GM10248 (cell line): ENCODE measurements at regions not wholly inside any gene's neighbourhood (a gene's known extent, or its start where the extent isn't known, plus 50 kb on each side); places are given as distances from the start of the nearest gene placed in this dataset.

Experiments used
- CTCF ChIA-PET: fragments of 300-600 bp; sonication (Branson Sonifier 250); formaldehyde crosslinking; extraction: SDS; loops from one replicate; lab custom pipeline; 2021; ENCODE audit warnings: antibody characterized with exemption; lab: Yijun Ruan, JAX
- POLR2A ChIA-PET: fragments of 350-650 bp; sonication (Branson Sonifier 250); formaldehyde crosslinking; extraction: SDS; loops from one replicate; lab custom pipeline; 2020; ENCODE audit warnings: antibody characterized with exemption; lab: Yijun Ruan, JAX
- DNase-seq: peaks from one replicate; pipeline ENCODE4 v3.0.0; 2012; ENCODE audit errors: extremely low spot score
- CTCF ChIP-seq: IDR thresholded peaks from 2 replicates; pipeline ENCODE4 v1.5.1; 2012; ENCODE audit warnings: mild to moderate bottlenecking, low read depth; ENCODE audit errors: extremely low read depth, missing control alignments, control extremely low read depth

DNA sequence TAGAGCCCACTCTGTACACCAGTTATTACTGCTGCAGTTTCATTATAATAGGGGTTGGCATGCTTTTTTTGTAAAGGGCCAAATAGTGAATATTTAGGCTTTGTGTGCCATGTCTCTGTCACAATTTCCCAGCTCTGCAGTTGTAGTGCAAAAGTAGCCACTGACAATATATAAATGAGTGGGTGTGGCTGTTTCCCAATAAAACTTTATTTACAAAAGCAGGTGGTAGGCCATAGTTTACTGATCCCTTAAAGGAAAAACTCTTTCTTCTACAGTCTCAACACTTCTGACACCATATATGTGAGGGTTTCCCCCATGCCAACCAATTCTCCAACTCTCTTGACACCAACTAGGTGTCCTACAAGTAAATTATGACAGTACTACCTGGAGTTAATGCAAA is 110.2 kb upstream of the NAP1L1 start:
- ChIA-PET CTCF (no interaction called here), POLR2A (no interaction called here)
- no peak for DNase-seq
- TF ChIP-seq CTCF: no peak

GRCh38 chr12:76193961-76194360 is 109.5 kb upstream of the NAP1L1 start:
- ChIA-PET CTCF (no interaction called here), POLR2A (no interaction called here)
- no peak for DNase-seq
- TF ChIP-seq CTCF: no peak

- no peak for DNase-seq
- no peak for TF ChIP-seq CTCF
- POLR2A ChIA-PET: no interaction called here
- CTCF ChIA-PET: interaction anchor here (1.0 to 1.4 kb wide), 3 partner anchors 9 to 25 kb away, joined by 3 to 5 read pairs (median 3); no protein-coding TSS in a partner anchor
Observed at GRCh38 chr12:76192416-76192815, 107.9 kb upstream of the NAP1L1 start.

DNA sequence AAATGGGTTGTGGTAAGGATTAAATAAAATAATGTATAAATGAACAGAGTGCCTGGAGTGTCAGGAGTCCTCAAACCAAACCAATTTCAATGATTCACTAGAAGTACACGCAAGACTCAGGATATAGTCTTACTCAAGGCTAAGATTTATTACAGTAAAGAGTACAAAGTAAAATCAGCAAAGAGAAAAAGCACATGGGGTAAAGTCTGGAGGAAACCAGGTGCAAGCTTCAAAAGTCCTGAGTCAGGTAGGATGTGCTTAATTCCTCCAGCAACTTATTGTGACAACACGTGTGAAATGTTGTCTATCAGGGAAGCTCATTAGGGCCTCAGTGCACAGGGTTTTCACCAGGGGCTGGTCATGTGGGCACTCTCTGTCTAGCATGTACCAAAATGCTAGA is 105.8 kb upstream of the NAP1L1 start:
- ChIA-PET POLR2A (no interaction called here), CTCF (interaction anchor here (1.1 to 1.3 kb wide), 2 partner anchors 11 to 31 kb away, joined by 3 to 5 read pairs; no protein-coding TSS in a partner anchor)
- no peak for DNase-seq
- no peak for TF ChIP-seq CTCF

DNA sequence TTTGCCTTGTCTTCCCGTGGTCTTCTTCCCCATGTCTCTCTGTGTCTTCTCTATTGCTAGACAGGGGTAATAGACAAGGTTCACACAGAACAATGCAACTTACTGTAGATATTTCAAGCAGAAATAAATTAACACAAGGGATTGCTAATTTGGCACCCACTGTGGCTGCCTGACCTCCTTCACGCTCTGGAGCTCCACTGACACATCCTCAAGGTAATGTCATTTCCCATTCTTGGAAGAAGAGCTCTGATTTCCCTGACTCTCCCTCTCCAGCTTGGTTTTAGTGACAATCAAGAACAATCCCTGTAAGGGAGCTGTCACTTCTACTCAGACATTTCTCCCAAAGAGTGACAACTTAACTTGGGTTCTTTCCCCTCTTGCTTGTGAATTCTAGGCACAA is 105.4 kb upstream of the NAP1L1 start:
- ChIA-PET POLR2A (no interaction called here), CTCF (interaction anchor here (1.1 to 1.3 kb wide), 2 partner anchors 10 to 30 kb away, joined by 3 to 5 read pairs; no protein-coding TSS in a partner anchor)
- DNase-seq: no peak
- TF ChIP-seq CTCF: no peak

DNA sequence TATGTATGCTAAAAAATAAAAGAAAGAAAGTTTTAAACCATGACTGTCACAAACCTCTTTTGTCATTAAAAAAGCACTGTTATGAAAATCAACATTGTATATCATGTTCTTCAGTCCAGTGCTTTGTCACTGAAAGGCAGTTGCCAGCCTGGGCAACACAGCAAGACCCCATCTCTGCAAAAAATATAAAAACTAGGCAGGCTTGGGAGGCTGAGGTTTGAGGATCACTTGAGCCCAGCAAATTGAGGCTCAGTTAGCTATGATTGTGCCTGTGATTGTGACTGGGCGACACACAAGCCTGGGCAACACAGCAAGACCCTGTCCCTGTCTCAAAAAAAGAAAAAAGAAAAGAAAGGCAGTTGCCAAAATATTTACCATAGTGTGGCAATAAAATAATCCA is 102.7 kb upstream of the NAP1L1 start:
- ChIA-PET POLR2A (no interaction called here), CTCF (no interaction called here)
- no peak for TF ChIP-seq CTCF
- DNase-seq: no peak
